CD4-positive, alpha-beta T cell (primary cell): ENCODE measurements at regions not wholly inside any gene's neighbourhood (a gene's known extent, or its start where the extent isn't known, plus 50 kb on each side); places are given as distances from the start of the nearest gene placed in this dataset.

Experiments
- ATAC-seq: fragments of 200-7000 bp; cut with Tn5 transposase; one replicate; pipeline ENCODE4 v1.10.0; 2022; ENCODE audit warnings: mild to moderate bottlenecking; ENCODE audit not compliant: poor library complexity
- CTCF ChIA-PET: fragments of 350-600 bp; sonication (Branson Sonifier 250); formaldehyde crosslinking; loops from one replicate; lab custom pipeline; 2021; ENCODE audit warnings: antibody characterized with exemption, inconsistent platforms; lab: Charles Lee
- POLR2A ChIA-PET: fragments of 350-600 bp; sonication (Branson Sonifier 250); formaldehyde crosslinking; loops from one replicate; lab custom pipeline; 2021; ENCODE audit warnings: antibody characterized with exemption, inconsistent platforms; lab: Charles Lee
- DNase-seq, 14 experiments: peaks; one replicate each; pipeline ENCODE4 v3.0.0-alpha.2; 2013 to 2020; ENCODE audit warnings: mixed read lengths in 2 of 14
- H3K27ac ChIP-seq, 2 donors: one replicate each; pipeline versions ENCODE4 v1.5.1 to v1.7.0; 2013; ENCODE audit warnings: low read length in 2 of 2, low read depth in 1 of 2, mild to moderate bottlenecking in 1 of 2
- H3K27me3 ChIP-seq, 2 experiments: 1 replicate in 1 of 2; 2 replicates in 1 of 2; pipeline versions ENCODE4 v1.6.1 to v1.7.0; 2013; ENCODE audit warnings: low read length in 2 of 2, control low read depth in 1 of 2, mild to moderate bottlenecking in 1 of 2, moderate library complexity in 1 of 2; ENCODE audit not compliant: insufficient read depth in 2 of 2, control insufficient read depth in 1 of 2
- H3K36me3 ChIP-seq: one replicate; pipeline ENCODE4 v1.6.1; 2013; ENCODE audit warnings: low read length, control low read depth; ENCODE audit not compliant: insufficient read depth
- H3K4me1 ChIP-seq: one replicate; pipeline ENCODE4 v1.6.1; 2013; ENCODE audit warnings: low read length, control low read depth; ENCODE audit not compliant: insufficient read depth
- H3K4me3 ChIP-seq: one replicate; pipeline ENCODE4 v1.5.1; 2013; ENCODE audit warnings: mild to moderate bottlenecking, low read length, moderate library complexity
- H3K9me3 ChIP-seq, 2 experiments: 1 replicate in 1 of 2; 2 replicates in 1 of 2; pipeline versions ENCODE4 v1.6.1 to v1.7.0; 2013; ENCODE audit warnings: low read length in 2 of 2, mild to moderate bottlenecking in 2 of 2, control low read depth in 1 of 2, moderate library complexity in 1 of 2; ENCODE audit not compliant: control insufficient read depth in 1 of 2, insufficient read depth in 1 of 2
- H3K27ac Mint-ChIP-seq: one replicate; pipeline ENCODE4 v1.8.0; 2020; ENCODE audit warnings: mixed read lengths
- H3K27me3 Mint-ChIP-seq: one replicate; pipeline ENCODE4 v1.8.0; 2021; ENCODE audit warnings: mixed read lengths
- H3K36me3 Mint-ChIP-seq: one replicate; pipeline ENCODE4 v1.8.0; 2021; ENCODE audit warnings: low read depth, mixed read lengths
- H3K4me1 Mint-ChIP-seq: one replicate; pipeline ENCODE4 v1.8.0; 2021; ENCODE audit warnings: low read depth, mixed read lengths
- H3K4me3 Mint-ChIP-seq: one replicate; pipeline ENCODE4 v1.8.0; 2020; ENCODE audit warnings: mild to moderate bottlenecking, mixed read lengths
- H3K9me3 Mint-ChIP-seq: one replicate; pipeline ENCODE4 v1.8.0; 2020; ENCODE audit warnings: mixed read lengths
- CTCF ChIP-seq: fragments of 200-600 bp; IDR thresholded peaks from one replicate; pipeline ENCODE4 v1.8.0; 2022; ENCODE audit warnings: antibody characterized with exemption, mild to moderate bottlenecking
- intact Hi-C, 2 experiments: fragments of 100-400 bp; cut with DNase I in 1 of 2; cut with micrococcal nuclease in 1 of 2; formaldehyde crosslinking; loops; one replicate each; pipeline versions ENCODE4 v1.15.1 to v1.9.0; 2023 to 2025; cut with DNase I, micrococcal nuclease

GRCh38 chr2:139759000-139759505, 978.9 kb upstream of the NXPH2 start:
- peaks cover 11 to 13% of the 10 kb centered on the region in 2 experiments for H3K9me3 ChIP-seq
- DNase-seq (no peak), ATAC-seq (no peak)
- H3K27ac ChIP-seq = no peak overlapping the region
- Mint-ChIP-seq H3K9me3 (peaks cover 3% of the 10 kb centered on the region), H3K4me3 (no peak overlapping the region), H3K4me1 (no peaks in the 10 kb centered on the region), H3K27ac (no peak overlapping the region), H3K27me3 (no peaks in the 10 kb centered on the region), H3K36me3 (no peaks in the 10 kb centered on the region)
- ChIA-PET POLR2A (no interaction called here), CTCF (no interaction called here)
- intact Hi-C loops = no loop called here
- H3K4me1 ChIP-seq = no peaks in the 10 kb centered on the region
- no peak for TF ChIP-seq CTCF
- no peaks in the 10 kb centered on the region for H3K27me3 ChIP-seq
- H3K36me3 ChIP-seq = no peaks in the 10 kb centered on the region
- no peak overlapping the region for H3K4me3 ChIP-seq

GRCh38 chr2:139746901-139747300, 966.7 kb upstream of the NXPH2 start:
- Histone ChIP-seq H3K27ac (no peak overlapping the region), H3K36me3 (no peaks in the 10 kb centered on the region), H3K4me3 (no peak overlapping the region), H3K27me3 (no peaks in the 10 kb centered on the region), H3K9me3 (peaks cover 0 to 23% of the 10 kb centered on the region in 2 experiments), H3K4me1 (no peaks in the 10 kb centered on the region)
- Mint-ChIP-seq H3K4me1 (no peaks in the 10 kb centered on the region), H3K9me3 (peaks cover 4% of the 10 kb centered on the region), H3K36me3 (no peaks in the 10 kb centered on the region), H3K27me3 (no peaks in the 10 kb centered on the region), H3K27ac (no peak overlapping the region), H3K4me3 (no peak overlapping the region)
- intact Hi-C loops = no loop called here
- ATAC-seq (no peak), DNase-seq (no peak)
- CTCF ChIA-PET = no interaction called here
- POLR2A ChIA-PET = no interaction called here
- no peak for TF ChIP-seq CTCF

- POLR2A ChIA-PET = no interaction called here
- no peak for ATAC-seq
- H3K4me1 Mint-ChIP-seq = no peaks in the 10 kb centered on the region
- H3K9me3 Mint-ChIP-seq = peaks cover 13% of the 10 kb centered on the region
- Histone ChIP-seq H3K4me3 (no peak overlapping the region), H3K4me1 (no peaks in the 10 kb centered on the region), H3K9me3 (peaks cover 0 to 23% of the 10 kb centered on the region in 2 experiments), H3K27me3 (no peaks in the 10 kb centered on the region), H3K27ac (no peak overlapping the region), H3K36me3 (no peaks in the 10 kb centered on the region)
- no peak for TF ChIP-seq CTCF
- no peak overlapping the region for H3K4me3 Mint-ChIP-seq
- no peak for DNase-seq
- H3K36me3 Mint-ChIP-seq = no peaks in the 10 kb centered on the region
- CTCF ChIA-PET = no interaction called here
- H3K27me3 Mint-ChIP-seq = no peaks in the 10 kb centered on the region
- no peak overlapping the region for H3K27ac Mint-ChIP-seq
- intact Hi-C loops = no loop called here
These were observed 964.1 kb upstream of the NXPH2 start for GRCh38 chr2:139744273-139744672.
